Chondrocyte (in vitro differentiated cells): ENCODE measurements at regions not wholly inside any gene's neighbourhood (a gene's known extent, or its start where the extent isn't known, plus 50 kb on each side); places are given as distances from the start of the nearest gene placed in this dataset.

Experiments used
- DNase-seq: peaks from one replicate; pipeline ENCODE4 v3.0.0; 2021; ENCODE audit warnings: mixed read lengths, low spot score
- H3K27ac Mint-ChIP-seq: one replicate; pipeline ENCODE4 v1.8.0; 2021; ENCODE audit warnings: mild to moderate bottlenecking, moderate library complexity, mixed read lengths; ENCODE audit not compliant: unreplicated experiment
- H3K27me3 Mint-ChIP-seq: 2 replicates; pipeline ENCODE4 v1.8.0; 2021; ENCODE audit warnings: low read depth, mixed read lengths
- H3K36me3 Mint-ChIP-seq: 2 replicates; pipeline ENCODE4 v1.8.0; 2021; ENCODE audit warnings: low read depth, mixed read lengths
- H3K4me1 Mint-ChIP-seq: 2 replicates; pipeline ENCODE4 v1.8.0; 2021; ENCODE audit warnings: low read depth, mild to moderate bottlenecking, mixed read lengths
- H3K4me3 Mint-ChIP-seq: one replicate; pipeline ENCODE4 v1.8.0; 2021; ENCODE audit warnings: mild to moderate bottlenecking, moderate library complexity, mixed read lengths; ENCODE audit not compliant: unreplicated experiment
- H3K9me3 Mint-ChIP-seq: 2 replicates; pipeline ENCODE4 v1.8.0; 2021; ENCODE audit warnings: low read depth, mixed read lengths
- TF ChIP-seq, protein P1 (sequence below): fragments of 200-600 bp; sonication (generic); IDR thresholded peaks from 2 replicates; pipeline ENCODE4 v1.5.0; 2021; ENCODE audit warnings: antibody characterized with exemption, mild to moderate bottlenecking, moderate library complexity

DNA sequence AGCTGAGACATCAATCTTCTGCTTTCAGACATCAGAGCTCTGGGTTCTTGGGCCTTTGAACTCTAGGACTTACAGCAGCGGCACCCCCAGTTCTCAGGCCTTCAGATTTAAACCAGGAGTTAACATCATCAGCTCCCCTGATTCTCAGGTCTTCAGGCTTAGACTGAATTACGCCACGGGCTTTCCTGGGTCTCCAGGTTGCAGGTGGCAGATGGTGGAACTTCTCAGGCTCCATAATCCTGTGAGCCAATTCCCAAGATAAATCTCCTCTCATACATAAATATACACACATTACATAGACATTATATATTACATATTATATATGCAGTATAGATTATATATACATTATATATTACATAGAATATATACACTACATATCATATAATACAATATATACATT, 408.9 kb upstream of the AUTS2 start:
- peaks cover 10% of the 10 kb centered on the region for H3K9me3 Mint-ChIP-seq
- TF ChIP-seq, protein P1, sequence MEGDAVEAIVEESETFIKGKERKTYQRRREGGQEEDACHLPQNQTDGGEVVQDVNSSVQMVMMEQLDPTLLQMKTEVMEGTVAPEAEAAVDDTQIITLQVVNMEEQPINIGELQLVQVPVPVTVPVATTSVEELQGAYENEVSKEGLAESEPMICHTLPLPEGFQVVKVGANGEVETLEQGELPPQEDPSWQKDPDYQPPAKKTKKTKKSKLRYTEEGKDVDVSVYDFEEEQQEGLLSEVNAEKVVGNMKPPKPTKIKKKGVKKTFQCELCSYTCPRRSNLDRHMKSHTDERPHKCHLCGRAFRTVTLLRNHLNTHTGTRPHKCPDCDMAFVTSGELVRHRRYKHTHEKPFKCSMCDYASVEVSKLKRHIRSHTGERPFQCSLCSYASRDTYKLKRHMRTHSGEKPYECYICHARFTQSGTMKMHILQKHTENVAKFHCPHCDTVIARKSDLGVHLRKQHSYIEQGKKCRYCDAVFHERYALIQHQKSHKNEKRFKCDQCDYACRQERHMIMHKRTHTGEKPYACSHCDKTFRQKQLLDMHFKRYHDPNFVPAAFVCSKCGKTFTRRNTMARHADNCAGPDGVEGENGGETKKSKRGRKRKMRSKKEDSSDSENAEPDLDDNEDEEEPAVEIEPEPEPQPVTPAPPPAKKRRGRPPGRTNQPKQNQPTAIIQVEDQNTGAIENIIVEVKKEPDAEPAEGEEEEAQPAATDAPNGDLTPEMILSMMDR, result no peak
- H3K4me1 Mint-ChIP-seq, result peaks cover 14% of the 10 kb centered on the region
- H3K27me3 Mint-ChIP-seq, result no peaks in the 10 kb centered on the region
- H3K36me3 Mint-ChIP-seq, result no peaks in the 10 kb centered on the region
- no peak overlapping the region for H3K27ac Mint-ChIP-seq
- no peak for DNase-seq
- H3K4me3 Mint-ChIP-seq, result no peak overlapping the region

DNA sequence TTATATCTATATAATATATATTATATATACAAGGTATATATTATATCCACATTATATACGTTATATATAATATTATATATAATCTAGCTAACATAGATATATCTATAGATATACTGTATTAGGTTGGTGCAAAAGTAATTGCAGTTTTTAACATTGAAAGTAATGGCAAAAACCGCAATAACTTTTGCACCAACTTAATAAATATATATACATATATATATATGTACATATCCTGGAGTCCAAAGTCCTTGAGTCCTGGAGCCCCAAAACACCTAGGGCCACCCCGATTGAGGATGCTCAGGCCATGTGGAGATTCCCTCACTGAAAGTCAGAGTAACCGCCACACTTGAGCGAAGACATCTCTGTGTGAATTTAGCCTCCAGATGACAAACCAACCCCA, 408.2 kb upstream of the AUTS2 start:
- no peak overlapping the region for H3K4me3 Mint-ChIP-seq
- H3K27me3 Mint-ChIP-seq, result no peaks in the 10 kb centered on the region
- peaks cover 9% of the 10 kb centered on the region for H3K4me1 Mint-ChIP-seq
- DNase-seq, result no peak
- peaks cover 10% of the 10 kb centered on the region for H3K9me3 Mint-ChIP-seq
- H3K27ac Mint-ChIP-seq, result no peak overlapping the region
- H3K36me3 Mint-ChIP-seq, result no peaks in the 10 kb centered on the region
- TF ChIP-seq, protein P1, result no peak

DNA sequence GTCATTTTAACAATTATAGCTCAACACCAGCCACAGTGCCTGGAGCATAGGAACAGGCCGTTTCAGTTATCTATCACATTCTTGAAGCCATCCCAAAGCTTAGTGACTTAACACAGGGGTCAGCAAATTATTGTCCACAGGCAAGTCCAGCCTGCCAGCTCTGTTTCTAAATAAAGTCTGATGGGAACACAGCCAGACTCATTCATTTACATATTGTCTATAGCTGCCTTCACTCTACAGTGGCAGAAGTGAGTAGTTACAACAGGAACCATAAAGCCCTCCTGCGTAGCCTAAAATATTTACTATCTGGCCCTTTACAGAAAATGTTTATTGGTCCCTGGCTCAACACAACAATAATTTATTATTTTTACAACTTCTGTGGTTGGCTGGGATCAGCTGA, 407.5 kb upstream of the AUTS2 start:
- Mint-ChIP-seq H3K36me3 (no peaks in the 10 kb centered on the region), H3K4me1 (peaks cover 9% of the 10 kb centered on the region), H3K27ac (no peak overlapping the region), H3K4me3 (no peak overlapping the region), H3K27me3 (no peaks in the 10 kb centered on the region), H3K9me3 (peaks cover 10% of the 10 kb centered on the region)
- DNase-seq, result no peak
- TF ChIP-seq, protein P1, result no peak

DNA sequence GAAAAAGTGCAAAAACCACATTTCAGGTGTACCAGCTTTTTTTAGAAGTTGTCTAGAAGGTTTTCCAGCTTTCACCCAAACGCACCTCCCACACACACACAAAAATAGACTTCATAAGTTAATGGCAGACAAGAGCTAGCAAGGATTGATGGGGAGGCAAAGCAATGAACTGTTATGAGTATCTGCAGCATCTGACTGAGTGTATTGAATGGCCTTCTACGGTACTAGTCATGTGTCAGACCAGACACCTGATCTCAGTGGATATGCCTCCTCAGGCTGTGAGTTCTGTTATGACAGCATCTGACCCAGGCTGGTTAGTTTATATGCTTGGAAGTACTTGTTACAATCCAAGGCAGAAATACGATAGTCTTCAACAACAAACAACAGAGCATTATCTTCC, 406.1 kb upstream of the AUTS2 start:
- Mint-ChIP-seq H3K4me3 (no peak overlapping the region), H3K27me3 (no peaks in the 10 kb centered on the region), H3K9me3 (peaks cover 18% of the 10 kb centered on the region), H3K4me1 (peaks cover 9% of the 10 kb centered on the region), H3K36me3 (no peaks in the 10 kb centered on the region), H3K27ac (no peak overlapping the region)
- no peak for DNase-seq
- TF ChIP-seq, protein P1, result no peak

DNA sequence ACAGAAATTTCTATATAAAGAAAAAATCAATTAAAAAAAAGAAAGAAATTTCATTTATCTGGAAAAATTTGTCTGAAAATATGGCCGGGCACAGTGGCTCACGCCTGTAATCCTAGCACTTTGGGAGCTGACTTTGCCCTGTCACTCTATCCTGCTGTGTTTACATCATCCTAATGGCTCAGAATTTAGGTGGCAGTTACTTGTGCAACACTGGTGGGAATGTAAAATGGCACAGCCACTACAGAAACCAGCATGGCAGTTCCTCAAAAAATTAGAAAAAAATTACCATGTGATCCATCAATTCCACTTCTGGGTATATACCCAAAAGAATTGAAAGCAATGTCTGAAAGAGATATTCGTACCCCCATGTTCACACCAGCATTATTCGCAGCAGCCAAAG, 405.2 kb upstream of the AUTS2 start:
- no peak overlapping the region for H3K4me3 Mint-ChIP-seq
- no peak for DNase-seq
- H3K36me3 Mint-ChIP-seq, result no peaks in the 10 kb centered on the region
- H3K27ac Mint-ChIP-seq, result no peak overlapping the region
- H3K27me3 Mint-ChIP-seq, result no peaks in the 10 kb centered on the region
- peaks cover 18% of the 10 kb centered on the region for H3K9me3 Mint-ChIP-seq
- TF ChIP-seq, protein P1, result no peak
- H3K4me1 Mint-ChIP-seq, result peaks cover 3% of the 10 kb centered on the region
